GM23338 (cell line): ENCODE measurements at regions not wholly inside any gene's neighbourhood (a gene's known extent, or its start where the extent isn't known, plus 50 kb on each side); places are given as distances from the start of the nearest gene placed in this dataset.

Experiments used
- ATAC-seq: fragments of 200-7000 bp; cut with Tn5 transposase; 3 replicates; pipeline ENCODE4 v1.9.1; 2020
- DNase-seq: peaks from one replicate; pipeline ENCODE4 v3.0.0-alpha.2; 2015; ENCODE audit warnings: low spot score
- H2AFZ ChIP-seq: fragments of 200-600 bp; sonication (generic); 2 replicates; pipeline ENCODE4 v1.8.0; 2016; ENCODE audit warnings: antibody characterized with exemption, mild to moderate bottlenecking, moderate library complexity
- H3F3A ChIP-seq: fragments of 200-600 bp; sonication (generic); replicated peaks from 2 replicates; pipeline ENCODE4 v1.8.0; 2017; ENCODE audit warnings: antibody characterized with exemption, mixed run types, low read depth
- H3K27ac ChIP-seq: fragments of 200-600 bp; sonication (generic); 2 replicates; pipeline ENCODE4 v1.6.1; 2016; ENCODE audit warnings: low read depth
- H3K27me3 ChIP-seq: fragments of 200-600 bp; sonication (generic); 2 replicates; pipeline ENCODE4 v1.8.0; 2016; ENCODE audit warnings: mild to moderate bottlenecking, mixed run types, moderate library complexity; ENCODE audit not compliant: insufficient read depth
- H3K36me3 ChIP-seq: fragments of 200-600 bp; sonication (generic); 2 replicates; pipeline ENCODE4 v1.8.0; 2016; ENCODE audit warnings: mild to moderate bottlenecking; ENCODE audit not compliant: insufficient read depth
- H3K4me1 ChIP-seq: fragments of 200-600 bp; sonication (generic); 2 replicates; pipeline ENCODE4 v1.8.0; 2016; ENCODE audit warnings: mild to moderate bottlenecking, moderate library complexity; ENCODE audit not compliant: insufficient read depth
- H3K4me2 ChIP-seq: fragments of 200-600 bp; sonication (generic); 2 replicates; pipeline ENCODE4 v1.7.1; 2017; ENCODE audit warnings: mixed run types
- H3K4me3 ChIP-seq: fragments of 200-600 bp; sonication (generic); 2 replicates; pipeline ENCODE4 v1.6.1; 2016; ENCODE audit warnings: mixed run types
- H3K79me2 ChIP-seq: fragments of 200-600 bp; sonication (generic); replicated peaks from 2 replicates; pipeline ENCODE4 v1.8.0; 2017; ENCODE audit warnings: mild to moderate bottlenecking; ENCODE audit not compliant: insufficient read depth
- H3K9me2 ChIP-seq: fragments of 200-600 bp; sonication (generic); 2 replicates; pipeline ENCODE4 v1.8.0; 2017; ENCODE audit not compliant: insufficient read depth
- H4K20me1 ChIP-seq: fragments of 200-600 bp; sonication (generic); replicated peaks from 2 replicates; pipeline ENCODE4 v1.8.0; 2017; ENCODE audit warnings: mild to moderate bottlenecking; ENCODE audit not compliant: insufficient read depth
- H3K27ac Mint-ChIP-seq: 2 replicates; pipeline ENCODE4 v1.8.0; 2020; ENCODE audit warnings: inconsistent platforms, mild to moderate bottlenecking, moderate library complexity, mixed read lengths
- H3K27me3 Mint-ChIP-seq: 3 replicates; pipeline ENCODE4 v1.8.0; 2022; ENCODE audit warnings: low read depth, mild to moderate bottlenecking, moderate library complexity, mixed read lengths, inconsistent platforms; ENCODE audit not compliant: insufficient read depth, poor library complexity
- H3K36me3 Mint-ChIP-seq: 3 replicates; pipeline ENCODE4 v1.8.0; 2021; ENCODE audit warnings: low read depth, mild to moderate bottlenecking, inconsistent platforms, moderate library complexity, mixed read lengths
- H3K4me1 Mint-ChIP-seq: 3 replicates; pipeline ENCODE4 v1.8.0; 2020; ENCODE audit warnings: mild to moderate bottlenecking, inconsistent platforms, mixed read lengths
- H3K4me3 Mint-ChIP-seq: 3 replicates; pipeline ENCODE4 v1.8.0; 2021; ENCODE audit warnings: moderate library complexity, mild to moderate bottlenecking, inconsistent platforms, mixed read lengths
- H3K9me3 Mint-ChIP-seq: 3 replicates; pipeline ENCODE4 v1.8.0; 2020; ENCODE audit warnings: moderate library complexity, mild to moderate bottlenecking, inconsistent platforms, mixed read lengths
- CREB1 ChIP-seq: fragments of 250-450 bp; sonication (Bioruptor Pico); IDR thresholded peaks from 2 replicates; pipeline ENCODE4 v1.5.0; 2020; ENCODE audit warnings: low read depth, mild to moderate bottlenecking, moderate library complexity
- CTCF ChIP-seq, 2 experiments: fragments of 200-600 bp in 1 of 2; sonication (generic) in 1 of 2; conservative IDR thresholded peaks; 2 replicates each; pipeline versions ENCODE4 v1.5.1 to v1.6.1; 2016 to 2017; ENCODE audit warnings: antibody characterized with exemption in 2 of 2, low read depth in 2 of 2, mild to moderate bottlenecking in 2 of 2, moderate library complexity in 1 of 2
- EZH2phosphoT487 ChIP-seq: fragments of 200-600 bp; sonication (generic); IDR thresholded peaks from one replicate; pipeline ENCODE4 v1.8.1; 2018; ENCODE audit warnings: antibody characterized with exemption; ENCODE audit not compliant: unreplicated experiment
- JUNB ChIP-seq: IDR thresholded peaks from one replicate; pipeline ENCODE4 v1.6.1; 2016; ENCODE audit warnings: antibody characterized with exemption; ENCODE audit not compliant: unreplicated experiment
- NANOG ChIP-seq: IDR thresholded peaks from 2 replicates; pipeline ENCODE4 v1.6.1; 2016; ENCODE audit warnings: antibody characterized with exemption, borderline replicate concordance
- POLR2AphosphoS5 ChIP-seq: IDR thresholded peaks from 2 replicates; pipeline ENCODE4 v1.6.1; 2016; ENCODE audit warnings: antibody characterized with exemption, low read depth
- REST ChIP-seq: IDR thresholded peaks from one replicate; pipeline ENCODE4 v1.6.1; 2018; ENCODE audit warnings: antibody characterized with exemption; ENCODE audit not compliant: unreplicated experiment
- ZNF114 ChIP-seq: fragments of 250-450 bp; sonication (Bioruptor Pico); IDR thresholded peaks from 2 replicates; pipeline ENCODE4 v1.5.0; 2020; ENCODE audit warnings: mild to moderate bottlenecking, moderate library complexity
- TF ChIP-seq, protein P1 (sequence below): IDR thresholded peaks from 2 replicates; pipeline ENCODE4 v1.6.1; 2016; ENCODE audit warnings: antibody characterized with exemption

GRCh38 chr5:175056831-175057230, 332.4 kb downstream of the MSX2 start (continued):
- TF ChIP-seq NANOG (no peak), CREB1 (CRISPR knock-in tag) (no peak), POLR2AphosphoS5 (no peak), ZNF114 (CRISPR knock-in tag) (no peak), CTCF (conservative IDR thresholded peaks at IDR 0.05; ENCODE audit: low read depth in 2 of 2) (no peak), EZH2phosphoT487 (no peak)

DNA sequence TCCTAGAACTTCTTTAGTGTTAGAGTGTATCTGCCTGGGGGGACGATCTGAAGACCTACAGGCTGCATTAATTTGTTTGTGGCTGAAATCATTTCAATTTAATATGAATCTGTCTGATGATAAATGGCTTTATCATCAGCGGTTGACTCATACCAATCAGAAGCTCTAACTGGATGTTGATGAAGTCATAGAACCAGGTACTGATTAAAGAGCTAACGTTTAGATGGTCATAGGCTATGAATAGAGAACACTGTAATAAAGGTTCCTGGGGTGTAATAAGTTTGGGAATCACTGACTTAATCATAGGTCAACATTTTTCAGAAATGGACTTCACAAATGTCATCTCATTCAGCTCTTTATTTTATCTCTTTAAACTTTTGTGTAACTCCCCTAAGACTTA, 329.9 kb downstream of the MSX2 start:
- Histone ChIP-seq H3K79me2 (no peaks in the 10 kb centered on the region), H3F3A (no peaks in the 10 kb centered on the region), H3K4me2 (no peak overlapping the region), H3K4me1 (peaks cover 4% of the 10 kb centered on the region; the same call in 1 of the 2 replicates), H3K9me2 (no peaks in the 10 kb centered on the region), H3K27me3 (no peaks in the 10 kb centered on the region), H3K36me3 (no peaks in the 10 kb centered on the region), H4K20me1 (no peaks in the 10 kb centered on the region), H3K4me3 (no peak overlapping the region), H2AFZ (no peak overlapping the region), H3K27ac (no peak overlapping the region)
- no peaks in the 10 kb centered on the region for H3K27me3 Mint-ChIP-seq
- H3K9me3 Mint-ChIP-seq, result no peaks in the 10 kb centered on the region; the same call in 2 of the 3 replicates
- H3K36me3 Mint-ChIP-seq, result no peaks in the 10 kb centered on the region
- ATAC-seq (no peak), DNase-seq (no peak)
- H3K4me3 Mint-ChIP-seq, result no peak overlapping the region
- no peak overlapping the region for H3K27ac Mint-ChIP-seq
- peaks cover 3% of the 10 kb centered on the region for H3K4me1 Mint-ChIP-seq
- TF ChIP-seq JUNB, result no peak
- TF ChIP-seq NANOG, result no peak
- TF ChIP-seq ZNF114 (CRISPR knock-in tag), result no peak
- TF ChIP-seq, protein P1, sequence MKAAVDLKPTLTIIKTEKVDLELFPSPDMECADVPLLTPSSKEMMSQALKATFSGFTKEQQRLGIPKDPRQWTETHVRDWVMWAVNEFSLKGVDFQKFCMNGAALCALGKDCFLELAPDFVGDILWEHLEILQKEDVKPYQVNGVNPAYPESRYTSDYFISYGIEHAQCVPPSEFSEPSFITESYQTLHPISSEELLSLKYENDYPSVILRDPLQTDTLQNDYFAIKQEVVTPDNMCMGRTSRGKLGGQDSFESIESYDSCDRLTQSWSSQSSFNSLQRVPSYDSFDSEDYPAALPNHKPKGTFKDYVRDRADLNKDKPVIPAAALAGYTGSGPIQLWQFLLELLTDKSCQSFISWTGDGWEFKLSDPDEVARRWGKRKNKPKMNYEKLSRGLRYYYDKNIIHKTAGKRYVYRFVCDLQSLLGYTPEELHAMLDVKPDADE, result no peak
- TF ChIP-seq CTCF (conservative IDR thresholded peaks at IDR 0.05; ENCODE audit: low read depth in 2 of 2), result no peak
- TF ChIP-seq CREB1 (CRISPR knock-in tag), result no peak
- no peak for TF ChIP-seq REST
- TF ChIP-seq EZH2phosphoT487, result no peak
